ENCODE measurements at regions not wholly inside any gene's neighbourhood (a gene's known extent, or its start where the extent isn't known, plus 50 kb on each side); places are given as distances from the start of the nearest gene placed in this dataset.
A peak's percentile ranks its signal among the peaks of the same experiment; 100 is the strongest.

DNA sequence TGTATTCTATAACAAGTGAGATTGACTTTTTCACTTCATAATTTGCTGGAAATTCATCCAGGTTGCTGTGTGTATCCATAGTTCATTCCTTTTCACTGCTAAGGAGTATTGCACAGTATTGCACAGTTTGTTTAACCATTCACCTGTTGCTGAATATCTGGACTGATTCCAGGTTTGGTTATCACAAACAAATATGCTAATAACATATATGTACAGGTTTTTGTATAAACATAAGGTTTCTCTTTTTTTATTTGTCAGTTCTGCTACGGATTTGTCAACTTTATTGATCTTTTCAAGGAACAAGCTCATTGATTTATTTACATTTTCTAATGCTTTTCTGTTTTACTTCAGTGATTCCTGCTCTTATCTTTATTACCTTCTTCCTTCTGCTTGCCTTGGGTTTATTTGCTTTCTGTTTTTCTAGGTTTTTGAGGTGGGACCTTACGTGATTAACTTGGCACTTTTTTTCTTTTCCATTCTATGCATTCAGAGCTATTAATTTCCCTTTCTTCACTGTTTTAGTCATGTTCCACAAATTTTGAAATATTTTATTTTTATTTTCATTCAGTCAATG, 117.0 kb upstream of the OGFRL1 start:
- no peak overlapping the region for H3K4me3 ChIP-seq (ENCODE audit: low read depth, low read length)
- DNase-seq (ENCODE audit: low read depth): no peak
- TF ChIP-seq CTCF (IDR thresholded peaks at IDR 0.05; ENCODE audit: insufficient read depth, low read depth, low read length): no peak

GRCh38 chr6:71179249-71179885, 109.2 kb upstream of the OGFRL1 start:
- no peak for DNase-seq (ENCODE audit: low read depth)
- no peak for TF ChIP-seq CTCF (IDR thresholded peaks at IDR 0.05; ENCODE audit: insufficient read depth, low read depth, low read length)
- H3K4me3 ChIP-seq (ENCODE audit: low read depth, low read length): no peak overlapping the region

- no peak overlapping the region for H3K4me3 ChIP-seq (ENCODE audit: low read depth, low read length)
- DNase-seq (ENCODE audit: low read depth): peak; percentile 55
- TF ChIP-seq CTCF (IDR thresholded peaks at IDR 0.05; ENCODE audit: insufficient read depth, low read depth, low read length): no peak
These were observed 107.0 kb upstream of the OGFRL1 start for GRCh38 chr6:71181565-71181964.

DNA sequence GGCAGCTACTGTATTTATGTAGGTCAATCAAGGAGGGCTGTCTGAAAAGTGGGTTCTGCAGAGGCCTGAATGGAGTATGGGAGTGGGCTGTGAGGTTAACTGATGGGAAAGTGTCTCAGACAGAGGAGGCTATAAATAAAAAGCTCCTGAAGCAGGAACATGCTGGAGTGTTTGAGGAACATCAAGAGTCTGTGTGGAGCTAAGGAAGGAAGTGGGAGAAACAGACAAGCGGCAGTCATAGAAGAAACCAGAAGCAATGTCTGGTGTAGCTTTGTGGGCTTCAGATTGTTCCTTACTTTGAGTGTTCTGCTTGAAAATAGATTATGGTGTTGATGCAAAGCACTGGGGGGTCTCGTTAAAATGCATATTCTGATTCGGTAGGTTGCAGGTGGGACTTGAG, 101.5 kb upstream of the OGFRL1 start:
- no peak for DNase-seq (ENCODE audit: low read depth)
- no peak for TF ChIP-seq CTCF (IDR thresholded peaks at IDR 0.05; ENCODE audit: insufficient read depth, low read depth, low read length)
- no peak overlapping the region for H3K4me3 ChIP-seq (ENCODE audit: low read depth, low read length)

- peak; percentile 58 for DNase-seq (ENCODE audit: low read depth)
- TF ChIP-seq CTCF (IDR thresholded peaks at IDR 0.05; ENCODE audit: insufficient read depth, low read depth, low read length): peak; percentile 41
- no peak overlapping the region for H3K4me3 ChIP-seq (ENCODE audit: low read depth, low read length)
These were observed 97.8 kb upstream of the OGFRL1 start for GRCh38 chr6:71190809-71191208.

DNA sequence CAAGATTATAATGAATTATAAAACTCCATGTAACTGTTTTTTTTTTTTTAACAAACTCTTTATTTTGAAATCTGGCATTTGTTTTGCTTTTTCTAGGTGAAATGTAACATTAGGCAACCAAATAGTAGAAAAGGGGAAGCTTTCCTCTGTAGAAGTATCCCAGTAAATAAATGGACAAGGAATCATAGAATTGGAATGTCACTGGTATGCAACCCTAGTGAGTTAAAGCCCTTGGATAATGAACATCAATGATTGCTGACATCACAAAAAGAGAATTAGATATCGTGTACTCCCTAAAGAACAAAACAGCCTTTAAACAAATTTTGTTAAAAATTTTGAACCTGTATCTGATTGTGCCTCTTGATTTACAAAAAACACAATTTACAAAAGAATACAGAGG, 93.9 kb upstream of the OGFRL1 start:
- no peak for TF ChIP-seq CTCF (IDR thresholded peaks at IDR 0.05; ENCODE audit: insufficient read depth, low read depth, low read length)
- DNase-seq (ENCODE audit: low read depth): peak; percentile 79

DNA sequence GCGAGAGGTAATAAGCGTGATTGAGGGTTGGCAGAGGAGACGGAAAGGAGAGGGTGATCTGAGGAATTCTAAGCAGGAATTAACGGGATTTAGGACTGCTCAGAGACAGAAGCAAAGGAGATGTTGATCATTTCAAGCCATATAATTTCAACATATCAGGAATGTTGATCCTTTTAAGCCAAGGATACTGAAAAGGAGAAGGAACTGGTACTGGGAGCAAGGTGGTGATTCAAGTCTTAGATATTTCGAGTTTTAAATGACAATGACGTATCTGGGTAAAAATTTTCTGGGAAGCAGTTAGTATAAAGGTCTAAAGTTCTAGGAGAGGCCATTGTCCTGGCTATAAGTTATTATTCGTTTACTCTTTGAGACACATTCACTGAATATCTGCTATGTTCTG, 91.3 kb upstream of the OGFRL1 start:
- H3K4me3 ChIP-seq (ENCODE audit: low read depth, low read length): no peak overlapping the region
- TF ChIP-seq CTCF (IDR thresholded peaks at IDR 0.05; ENCODE audit: insufficient read depth, low read depth, low read length): no peak
- peak; percentile 82 for DNase-seq (ENCODE audit: low read depth)

More for the DNA sequence above, 93.9 kb upstream of the OGFRL1 start:
- H3K4me3 ChIP-seq (ENCODE audit: low read depth, low read length): no peak overlapping the region
